Stimulated activated CD4-positive, alpha-beta T cell treated with anti-CD3 and anti-CD28 coated beads, TNF-alpha, amount 100 ng/mL, for 1 hour (primary cell): ENCODE measurements at regions not wholly inside any gene's neighbourhood (a gene's known extent, or its start where the extent isn't known, plus 50 kb on each side); places are given as distances from the start of the nearest gene placed in this dataset.

Experiments
- DNase-seq, 3 donors: peaks; one replicate each; pipeline ENCODE4 v3.0.0-alpha.2; 2020; ENCODE audit warnings: low read depth in 3 of 3, low spot score in 1 of 3

GRCh38 chrX:131778269-131779218 is 234.7 kb downstream of the OR13H1 start:
- peak in 1 of 3 donors; percentile 60 for DNase-seq

DNA sequence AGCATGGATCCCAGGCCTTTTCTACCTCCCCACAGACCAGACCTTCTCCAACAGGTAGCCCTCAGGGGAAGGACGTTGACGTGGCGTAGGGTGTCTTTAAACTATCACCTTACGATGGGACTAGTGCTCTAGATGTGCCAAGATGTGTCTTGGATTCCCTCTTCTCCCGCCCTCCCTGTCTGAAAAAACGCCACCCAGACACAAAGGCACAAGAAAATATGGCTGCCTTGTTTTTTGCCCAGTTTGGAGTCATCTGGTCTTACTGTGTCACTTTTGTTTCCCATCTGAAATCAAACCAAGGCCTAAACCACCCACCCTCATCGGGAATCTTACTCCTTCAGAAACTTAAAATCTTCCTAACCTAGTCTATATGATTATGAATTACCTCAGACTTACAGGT is 235.4 kb downstream of the OR13H1 start:
- no peak for DNase-seq

DNA sequence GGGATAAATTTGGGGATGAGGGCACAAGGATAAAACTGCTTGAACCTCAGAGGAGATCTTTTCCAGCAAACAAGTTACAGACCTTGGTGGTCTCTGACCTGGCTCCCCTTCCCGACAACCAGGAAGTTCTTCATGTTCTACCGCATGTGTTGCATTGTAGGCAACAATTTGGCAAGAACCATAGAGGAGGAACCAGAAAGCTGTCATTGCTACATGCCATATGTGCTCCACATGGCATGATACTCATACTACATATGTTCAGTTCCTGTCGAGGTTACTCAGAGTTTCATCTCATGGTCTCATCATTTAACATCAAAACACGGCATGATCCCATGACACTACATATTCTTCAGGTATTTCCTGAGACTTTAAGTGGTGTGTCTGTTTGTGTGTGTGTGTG is 235.9 kb downstream of the OR13H1 start:
- no peak for DNase-seq

DNA sequence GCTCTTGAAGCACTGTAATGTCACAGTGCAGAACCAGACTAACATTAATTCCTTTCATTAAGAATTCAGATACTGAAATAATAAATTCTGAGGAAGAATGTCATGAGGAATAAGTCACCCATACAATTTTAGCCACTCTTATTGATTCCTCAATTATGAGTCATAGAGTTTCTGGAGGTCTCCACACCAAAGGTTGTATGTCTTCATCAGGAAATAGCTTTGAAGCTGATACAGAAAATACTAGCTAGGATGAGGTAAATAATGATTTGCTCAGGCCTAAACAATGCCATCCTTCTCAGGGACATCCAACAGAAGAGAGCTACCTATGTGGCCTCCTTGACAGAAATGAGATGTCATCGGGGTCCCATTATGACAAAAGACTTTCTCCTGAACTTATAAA is 238.8 kb downstream of the OR13H1 start:
- no peak for DNase-seq

DNA sequence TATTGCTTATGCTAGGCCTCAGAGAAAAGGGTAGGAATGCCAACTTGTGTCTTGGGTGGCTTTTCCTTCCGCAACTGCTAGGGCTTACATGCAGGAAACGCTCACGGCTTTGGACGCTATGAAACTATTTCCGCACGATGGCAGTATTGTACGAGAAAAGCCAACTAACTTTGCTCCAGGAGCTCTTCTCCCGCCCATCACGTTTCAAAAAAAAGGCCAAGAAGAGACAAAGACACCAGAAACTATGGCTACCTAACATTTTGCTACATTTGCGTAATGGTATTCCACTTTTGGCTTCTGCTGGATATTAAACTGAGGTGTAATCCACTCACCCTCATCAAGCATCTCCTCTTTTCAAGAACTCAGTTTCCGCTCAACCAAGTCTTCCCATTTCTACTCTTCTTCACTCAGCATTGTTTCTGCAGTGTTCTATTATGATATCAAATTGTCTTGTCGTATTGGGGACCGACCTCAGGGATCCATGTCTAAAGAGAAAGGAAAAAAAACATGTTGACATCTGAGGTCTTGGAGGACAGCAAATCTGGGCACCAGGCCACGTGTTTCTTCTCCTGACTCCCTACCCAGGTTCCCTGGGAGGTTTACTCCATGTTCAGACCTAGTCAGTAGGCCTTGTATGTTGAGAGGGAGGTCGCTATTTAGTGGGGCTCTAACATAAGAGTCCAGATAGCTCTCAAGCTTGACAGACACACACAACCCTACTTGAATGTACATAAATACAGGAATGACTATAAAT is 239.4 kb upstream of the STK26 start:
- peak in 1 of 3 donors; percentile 71 for DNase-seq

- no peak for DNase-seq
These were observed 233.4 kb upstream of the STK26 start for GRCh38 chrX:131789664-131790063.

GRCh38 chrX:131791608-131792355 is 231.3 kb upstream of the STK26 start:
- DNase-seq: no peak

DNA sequence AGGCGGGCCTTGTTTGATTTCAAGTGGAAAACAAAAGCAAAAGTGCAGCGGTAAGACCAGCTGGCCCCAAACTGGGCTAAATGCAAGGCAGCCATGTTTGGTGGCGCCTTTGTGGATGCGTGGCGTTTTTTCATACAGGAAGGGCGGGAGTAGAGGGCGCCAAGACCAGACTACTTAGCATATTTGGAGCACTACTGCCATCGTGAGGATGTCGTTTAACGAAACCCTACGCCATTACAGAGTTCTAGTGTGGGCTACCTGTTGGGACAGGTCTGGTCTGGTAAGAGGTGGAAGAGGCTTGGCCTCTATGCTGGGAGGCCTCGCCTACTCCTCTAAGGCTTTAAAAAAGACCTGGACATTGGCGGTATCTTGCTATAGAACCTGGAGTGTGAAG is 230.7 kb upstream of the STK26 start:
- DNase-seq: peak in 1 of 3 donors; percentile 79

GRCh38 chrX:131792789-131793462 is 230.2 kb upstream of the STK26 start:
- peak in 1 of 3 donors; percentile 79 for DNase-seq

DNA sequence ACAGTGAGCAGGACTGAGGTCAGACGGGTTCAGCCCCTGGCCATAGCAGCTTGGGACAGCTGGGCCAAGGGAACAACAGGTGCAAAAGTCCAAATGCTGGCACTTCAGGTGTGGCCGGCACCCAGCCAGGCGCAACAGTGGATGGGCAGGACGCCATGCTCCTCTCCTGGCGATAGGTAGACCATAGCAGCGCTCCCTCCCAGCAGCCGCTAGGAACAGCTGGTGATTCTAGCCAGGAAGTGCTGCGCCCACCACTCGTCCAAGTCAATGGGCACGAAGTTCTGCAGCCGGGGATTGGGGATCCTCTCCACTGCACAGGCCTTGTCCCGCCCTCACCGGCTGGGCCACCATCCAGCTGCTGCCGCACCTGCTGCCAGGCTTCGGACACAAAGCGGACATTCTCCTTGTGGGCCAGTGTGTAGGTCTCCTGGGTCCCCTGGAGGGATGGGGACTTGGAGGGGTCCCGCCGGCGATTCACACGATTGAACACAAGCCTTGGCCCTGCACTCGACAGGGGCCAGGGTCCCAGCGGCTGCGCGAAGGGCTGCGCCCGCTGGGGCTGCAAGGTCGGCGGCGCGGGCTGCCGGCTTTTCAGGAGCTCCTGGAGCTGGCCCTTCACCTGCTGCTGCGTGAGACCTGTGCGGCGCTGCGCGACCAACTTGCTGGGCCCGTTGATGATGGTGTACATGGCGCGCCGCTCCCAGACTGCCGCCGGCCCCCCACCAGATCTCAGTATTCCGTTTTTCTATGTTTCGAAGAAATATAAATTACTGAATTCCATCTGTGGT is 227.5 kb upstream of the STK26 start:
- DNase-seq: no peak

DNA sequence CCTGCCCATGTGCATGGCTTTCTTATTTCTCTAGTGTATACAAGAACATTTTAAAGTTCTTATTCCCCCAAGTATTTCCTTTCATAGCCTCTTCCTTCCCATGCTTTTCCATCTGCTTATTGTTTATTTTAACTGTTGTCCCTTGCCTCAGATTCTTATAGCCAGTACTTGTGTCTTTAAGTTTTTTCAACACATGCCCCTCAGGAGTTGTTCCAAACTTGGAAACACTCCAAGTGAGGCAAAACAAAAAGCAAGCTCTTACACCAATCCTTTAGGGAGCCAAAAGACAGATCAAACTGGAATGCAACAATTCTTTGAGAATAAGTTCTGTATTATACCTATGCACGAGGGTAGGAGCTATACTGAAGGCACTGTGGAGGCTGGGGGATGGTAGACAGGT is 222.0 kb upstream of the STK26 start:
- no peak for DNase-seq

DNA sequence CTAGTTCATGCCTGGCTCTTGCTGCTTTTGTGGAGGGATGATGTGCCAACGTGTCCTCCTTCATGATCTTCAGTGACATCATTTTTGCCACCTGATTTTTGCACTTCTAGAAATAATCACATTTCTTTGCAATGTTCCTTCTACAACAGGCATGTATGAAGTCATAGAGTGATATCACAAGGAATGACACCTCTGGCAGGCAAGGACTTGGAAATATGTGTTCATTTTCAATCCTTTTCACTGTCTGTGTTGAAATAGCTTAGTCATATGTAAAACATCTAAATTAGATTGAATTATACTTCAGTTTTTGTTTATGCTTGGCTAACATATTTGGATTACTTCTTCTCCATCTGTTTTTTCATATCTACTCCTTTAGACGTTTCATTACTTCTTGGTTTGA is 221.2 kb upstream of the STK26 start:
- no peak for DNase-seq

DNA sequence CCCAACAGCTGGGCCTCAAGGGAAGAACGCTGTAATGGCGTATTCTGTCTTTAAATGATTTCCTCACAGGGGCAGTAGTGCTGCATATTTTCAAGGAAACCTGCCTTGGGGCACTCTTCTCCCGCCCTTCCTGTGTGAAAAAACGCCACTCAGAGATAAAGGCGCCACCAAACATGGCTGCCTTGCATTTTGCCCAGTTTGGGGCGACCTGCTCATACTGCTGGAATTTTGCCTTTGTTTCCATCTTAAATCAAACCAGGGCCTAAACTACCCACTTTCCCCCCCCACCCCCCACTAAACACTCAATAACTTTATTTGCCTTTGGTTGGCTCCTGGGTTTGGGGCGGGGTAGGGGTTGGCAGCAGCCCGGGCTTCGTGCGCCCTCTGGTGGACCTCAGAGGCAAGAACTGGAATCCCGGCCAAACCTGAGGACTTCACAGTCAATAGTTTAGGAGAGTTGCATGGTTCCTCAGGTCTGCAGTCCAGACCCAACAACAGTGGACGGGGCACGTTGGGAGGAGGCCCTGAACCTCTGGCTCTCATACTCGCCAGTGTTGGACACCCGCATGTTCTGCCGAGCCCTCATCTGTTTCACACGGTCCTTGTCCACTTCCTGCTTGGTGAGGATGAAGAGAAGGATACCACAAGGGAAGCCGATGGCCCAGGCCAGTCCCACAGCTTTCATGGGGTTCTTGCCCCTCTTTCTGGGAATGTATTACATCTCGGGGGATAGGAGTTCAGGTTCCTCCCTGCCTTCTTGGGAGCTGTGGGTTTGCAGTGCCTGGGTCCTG is 220.1 kb upstream of the STK26 start:
- peak in 1 of 3 donors; percentile 62 for DNase-seq

GRCh38 chrX:131812847-131813825 is 210.0 kb upstream of the STK26 start:
- DNase-seq: peak; percentile 48 to 83 (median 51)

DNA sequence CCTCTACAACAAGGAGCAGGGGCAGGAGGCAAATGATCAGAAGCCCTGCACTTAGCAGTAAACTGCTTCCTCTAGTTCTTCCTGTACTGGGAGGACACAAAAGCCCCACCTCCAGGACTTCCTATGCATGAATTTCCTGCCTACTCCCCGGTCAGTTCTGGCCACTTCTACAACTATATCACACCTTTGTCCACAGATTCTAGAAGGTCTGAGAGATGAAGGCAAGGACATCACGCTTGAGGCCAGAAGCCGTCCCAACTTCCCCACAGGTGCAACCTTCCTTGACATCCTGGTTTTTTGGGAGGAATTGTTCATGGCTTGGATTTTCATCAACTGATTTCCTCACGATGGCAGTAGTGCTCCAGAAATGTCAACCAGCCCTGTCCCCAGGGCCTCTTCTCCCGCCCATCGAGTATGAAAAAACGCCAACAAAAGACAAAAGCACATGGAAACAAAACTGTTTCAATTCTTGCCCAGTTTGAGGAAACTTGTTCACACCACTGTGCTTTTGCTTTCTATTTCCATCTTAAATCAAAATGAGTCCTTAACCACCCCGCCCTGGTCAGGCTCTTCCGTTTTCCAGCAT is 206.5 kb upstream of the STK26 start:
- peak in 2 of 3 donors; percentile 45 to 79 for DNase-seq

DNA sequence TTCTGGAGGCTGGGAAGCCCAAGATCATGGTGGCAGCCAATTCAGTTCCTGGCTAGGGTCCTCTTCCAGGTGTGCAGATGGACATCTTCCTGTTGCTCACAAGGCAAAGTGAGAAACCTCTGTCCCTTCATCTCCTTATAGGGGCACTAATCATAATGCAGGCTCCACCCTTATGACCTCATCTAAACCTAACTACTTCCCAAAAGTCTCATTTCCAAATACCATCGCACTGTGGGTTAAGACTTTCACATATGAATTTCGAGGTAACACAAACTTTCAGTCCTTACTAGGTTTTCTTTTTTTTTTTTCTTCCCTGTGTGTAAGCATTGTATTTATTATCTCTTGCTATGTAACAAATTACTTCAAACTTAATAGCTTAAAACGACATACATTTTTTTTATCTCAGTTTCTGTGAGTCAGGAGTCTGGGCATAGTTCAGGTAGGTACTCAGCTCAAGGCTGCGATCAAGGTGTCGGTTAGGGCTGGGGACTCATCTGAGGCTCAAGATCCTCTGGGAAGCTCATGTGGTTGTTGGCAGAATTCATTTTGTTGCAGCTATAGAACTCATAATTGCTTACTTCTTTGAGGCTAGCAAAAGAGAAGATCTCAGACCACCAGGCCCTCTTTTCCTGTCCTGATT is 204.7 kb upstream of the STK26 start:
- DNase-seq: no peak

- DNase-seq: peak in 1 of 3 donors; percentile 75
These were observed 201.0 kb upstream of the STK26 start for GRCh38 chrX:131821945-131822622.
